Thyroid gland (tissue), 4 donors: ENCODE measurements at regions not wholly inside any gene's neighbourhood (a gene's known extent, or its start where the extent isn't known, plus 50 kb on each side); places are given as distances from the start of the nearest gene placed in this dataset.

Experiments used
- CTCF ChIP-seq, 6 experiments: fragments of 200-600 bp in 3 of 6; fragments of 450-650 bp in 3 of 6; sonication (generic) in 3 of 6; IDR thresholded peaks; one replicate each; pipeline ENCODE4 v1.5.1; 2016 to 2019; ENCODE audit warnings: antibody characterized with exemption in 6 of 6, mild to moderate bottlenecking in 2 of 6, inconsistent platforms in 1 of 6, moderate library complexity in 1 of 6
- POLR2A ChIP-seq, 2 donors: fragments of 450-650 bp; IDR thresholded peaks; one replicate each; pipeline ENCODE4 v1.6.1; 2017; ENCODE audit warnings: antibody characterized with exemption in 2 of 2, mild to moderate bottlenecking in 2 of 2, moderate library complexity in 1 of 2

GRCh38 chr3:127078626-127079025 is 95.7 kb downstream of the PLXNA1 start:
- no peak for TF ChIP-seq CTCF (IDR thresholded peaks at IDR 0.05)
- no peak for TF ChIP-seq POLR2A (IDR thresholded peaks at IDR 0.05)
